ENCODE measurements at regions not wholly inside any gene's neighbourhood (a gene's known extent, or its start where the extent isn't known, plus 50 kb on each side); places are given as distances from the start of the nearest gene placed in this dataset.

DNA sequence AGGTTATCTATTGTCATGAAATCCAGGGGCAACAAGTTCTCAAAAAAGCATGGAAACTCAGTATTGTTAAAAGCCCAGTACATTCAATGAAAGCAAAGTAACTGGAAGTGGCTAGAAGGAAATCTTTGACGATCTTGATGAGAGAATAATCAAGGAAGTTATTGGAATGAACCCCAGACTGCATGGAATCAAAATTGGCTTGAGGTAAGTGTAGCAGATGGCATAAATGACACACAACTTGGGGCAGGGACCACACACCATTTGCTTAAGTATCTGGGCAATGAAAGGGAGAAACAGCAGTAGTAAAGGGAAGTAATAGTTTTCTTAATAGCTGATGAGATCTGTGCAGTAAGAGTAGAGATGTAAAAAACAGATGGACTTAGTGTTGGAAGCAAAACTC is 238.0 kb downstream of the HS3ST3A1 start:
- H3K4me1 ChIP-seq (ENCODE audit: control insufficient read depth in 5 of 5, insufficient read depth in 5 of 5, low read length in 5 of 5): peaks cover 0 to 6% (median 0%) of the 10 kb centered on the region in 5 donors
- H3K27me3 ChIP-seq (ENCODE audit: control insufficient read depth in 5 of 5, insufficient read depth in 4 of 5, low read length in 5 of 5): no peaks in the 10 kb centered on the region
- no peaks in the 10 kb centered on the region for H3K9me3 ChIP-seq (ENCODE audit: control insufficient read depth in 5 of 5, low read length in 5 of 5)
- H3K4me3 ChIP-seq (ENCODE audit: low read depth in 1 of 5, low read length in 5 of 5): no peak overlapping the region
- H3K36me3 ChIP-seq (ENCODE audit: control insufficient read depth in 5 of 5, insufficient read depth in 5 of 5, low read length in 5 of 5): no peaks in the 10 kb centered on the region
- H3K27ac ChIP-seq (ENCODE audit: low read depth, low read length): no peak overlapping the region
- no peak overlapping the region for H3K9ac ChIP-seq (ENCODE audit: low read length in 5 of 5)

DNA sequence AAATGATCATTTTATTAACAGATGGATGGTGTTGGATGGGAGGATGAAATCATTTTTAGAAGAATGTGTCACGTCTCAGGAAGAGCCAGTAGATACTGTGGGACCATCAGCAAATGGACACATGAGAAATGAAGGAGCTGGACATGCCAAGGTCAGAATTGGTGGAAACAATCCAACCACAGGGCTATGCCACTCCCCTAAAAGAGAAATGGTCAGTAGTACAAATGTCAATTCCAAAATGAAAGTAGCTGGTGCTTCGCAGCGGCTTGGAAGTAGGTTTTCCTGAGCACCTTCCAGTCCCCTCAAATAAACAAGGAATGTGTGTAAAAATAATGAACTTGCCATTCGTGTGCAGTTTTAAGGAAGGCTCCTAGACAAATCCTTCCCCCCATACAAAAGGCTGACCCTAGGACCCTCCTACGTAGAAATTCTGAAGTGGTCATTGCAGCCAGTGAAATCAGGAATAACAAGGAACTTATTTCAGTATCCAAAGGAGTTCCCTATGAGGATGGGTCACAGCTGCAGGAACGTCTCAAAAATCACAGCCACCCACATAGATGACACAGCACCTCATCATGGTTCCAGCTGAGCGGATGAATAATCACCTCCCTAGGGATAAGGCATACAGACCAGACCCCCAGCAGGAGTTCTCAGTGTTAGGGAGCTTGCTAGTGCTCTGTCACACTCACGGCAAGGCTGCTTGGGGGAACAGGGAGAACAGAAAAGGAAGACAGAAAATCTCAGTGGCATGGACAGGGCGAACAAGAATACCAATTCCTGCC is 239.2 kb downstream of the HS3ST3A1 start:
- Histone ChIP-seq H3K4me1 (ENCODE audit: control insufficient read depth in 5 of 5, insufficient read depth in 5 of 5, low read length in 5 of 5) (peaks cover 0 to 6% (median 0%) of the 10 kb centered on the region in 5 donors), H3K9me3 (ENCODE audit: control insufficient read depth in 5 of 5, low read length in 5 of 5) (no peaks in the 10 kb centered on the region), H3K4me3 (ENCODE audit: low read depth in 1 of 5, low read length in 5 of 5) (peak overlapping the region; percentile 26 to 62 (median 50)), H3K9ac (ENCODE audit: low read length in 5 of 5) (peak overlapping the region in 2 of 5 donors; percentile 26 to 43), H3K27me3 (ENCODE audit: control insufficient read depth in 5 of 5, insufficient read depth in 4 of 5, low read length in 5 of 5) (no peaks in the 10 kb centered on the region), H3K27ac (ENCODE audit: low read depth, low read length) (no peak overlapping the region), H3K36me3 (ENCODE audit: control insufficient read depth in 5 of 5, insufficient read depth in 5 of 5, low read length in 5 of 5) (no peaks in the 10 kb centered on the region)

DNA sequence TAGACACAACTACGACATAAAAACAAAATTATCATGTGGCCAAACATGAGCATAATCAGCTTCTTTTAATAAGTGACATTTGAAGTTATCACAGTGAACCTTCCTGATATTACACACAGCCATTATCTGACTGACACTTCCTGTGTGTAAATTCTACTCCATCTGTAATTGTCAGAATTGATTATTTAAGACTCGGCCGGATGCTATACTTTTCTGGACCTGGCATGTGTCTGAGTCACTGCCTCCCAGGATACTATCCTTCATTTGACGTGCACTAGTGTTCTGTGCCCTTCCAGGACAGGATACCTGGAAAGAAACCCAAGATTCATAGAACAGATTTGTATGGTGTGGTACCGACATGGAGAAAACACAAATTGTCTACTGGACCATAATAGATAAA is 242.0 kb downstream of the HS3ST3A1 start:
- Histone ChIP-seq H3K4me3 (ENCODE audit: low read depth in 1 of 5, low read length in 5 of 5) (no peak overlapping the region), H3K9ac (ENCODE audit: low read length in 5 of 5) (no peak overlapping the region)

DNA sequence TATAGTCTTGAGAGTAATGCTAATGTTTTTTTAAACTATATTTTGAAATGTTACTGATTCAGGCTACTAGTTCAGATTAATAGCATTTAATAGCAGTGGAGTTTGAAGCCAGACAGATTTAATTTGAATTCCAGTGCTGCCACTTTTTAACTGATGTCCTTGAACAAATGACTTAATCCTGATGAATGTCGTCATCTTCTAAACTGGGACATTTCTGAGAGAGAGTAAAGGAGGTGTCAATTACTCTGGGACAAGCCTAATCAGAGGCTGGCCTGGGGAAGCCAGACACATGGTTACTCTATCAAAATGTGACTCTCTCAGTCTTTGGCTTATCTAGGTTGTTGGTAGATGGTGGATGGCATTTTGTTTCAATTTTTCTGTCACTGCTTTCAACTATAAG is 246.7 kb downstream of the HS3ST3A1 start:
- Histone ChIP-seq H3K9ac (ENCODE audit: low read length in 5 of 5) (no peak overlapping the region), H3K36me3 (ENCODE audit: control insufficient read depth in 5 of 5, insufficient read depth in 5 of 5, low read length in 5 of 5) (no peaks in the 10 kb centered on the region), H3K4me3 (ENCODE audit: low read depth in 1 of 5, low read length in 5 of 5) (no peak overlapping the region), H3K4me1 (ENCODE audit: control insufficient read depth in 5 of 5, insufficient read depth in 5 of 5, low read length in 5 of 5) (no peaks in the 10 kb centered on the region), H3K27ac (ENCODE audit: low read depth, low read length) (no peak overlapping the region), H3K9me3 (ENCODE audit: control insufficient read depth in 5 of 5, low read length in 5 of 5) (no peaks in the 10 kb centered on the region), H3K27me3 (ENCODE audit: control insufficient read depth in 5 of 5, insufficient read depth in 4 of 5, low read length in 5 of 5) (no peaks in the 10 kb centered on the region)

More for the DNA sequence above, 242.0 kb downstream of the HS3ST3A1 start:
- peaks cover 0 to 6% (median 0%) of the 10 kb centered on the region in 5 donors for H3K4me1 ChIP-seq (ENCODE audit: control insufficient read depth in 5 of 5, insufficient read depth in 5 of 5, low read length in 5 of 5)
- H3K9me3 ChIP-seq (ENCODE audit: control insufficient read depth in 5 of 5, low read length in 5 of 5): no peaks in the 10 kb centered on the region
- no peaks in the 10 kb centered on the region for H3K27me3 ChIP-seq (ENCODE audit: control insufficient read depth in 5 of 5, insufficient read depth in 4 of 5, low read length in 5 of 5)
- H3K27ac ChIP-seq (ENCODE audit: low read depth, low read length): no peak overlapping the region
- H3K36me3 ChIP-seq (ENCODE audit: control insufficient read depth in 5 of 5, insufficient read depth in 5 of 5, low read length in 5 of 5): no peaks in the 10 kb centered on the region

DNA sequence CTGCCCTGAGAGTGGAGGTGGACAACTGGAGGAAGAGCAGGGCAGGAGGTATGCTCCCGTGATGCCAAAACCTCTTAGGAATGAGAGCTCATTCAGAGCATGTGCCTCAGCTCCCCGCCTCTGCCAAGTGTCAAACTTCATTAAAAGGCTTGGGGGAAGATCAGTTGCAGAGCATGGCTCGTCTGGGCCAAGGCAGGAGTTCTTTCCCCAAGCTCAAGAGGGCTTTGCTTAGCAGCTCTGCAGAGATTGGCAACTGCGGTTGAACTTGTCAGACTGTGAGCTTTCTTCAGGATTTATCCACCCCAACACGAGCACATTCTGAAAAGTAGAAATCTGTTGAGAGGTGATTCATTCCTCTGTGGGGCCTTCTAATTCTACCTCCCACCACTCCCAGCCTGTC is 248.1 kb downstream of the HS3ST3A1 start:
- Histone ChIP-seq H3K27ac (ENCODE audit: low read depth, low read length) (no peak overlapping the region), H3K9me3 (ENCODE audit: control insufficient read depth in 5 of 5, low read length in 5 of 5) (no peaks in the 10 kb centered on the region), H3K9ac (ENCODE audit: low read length in 5 of 5) (no peak overlapping the region)

DNA sequence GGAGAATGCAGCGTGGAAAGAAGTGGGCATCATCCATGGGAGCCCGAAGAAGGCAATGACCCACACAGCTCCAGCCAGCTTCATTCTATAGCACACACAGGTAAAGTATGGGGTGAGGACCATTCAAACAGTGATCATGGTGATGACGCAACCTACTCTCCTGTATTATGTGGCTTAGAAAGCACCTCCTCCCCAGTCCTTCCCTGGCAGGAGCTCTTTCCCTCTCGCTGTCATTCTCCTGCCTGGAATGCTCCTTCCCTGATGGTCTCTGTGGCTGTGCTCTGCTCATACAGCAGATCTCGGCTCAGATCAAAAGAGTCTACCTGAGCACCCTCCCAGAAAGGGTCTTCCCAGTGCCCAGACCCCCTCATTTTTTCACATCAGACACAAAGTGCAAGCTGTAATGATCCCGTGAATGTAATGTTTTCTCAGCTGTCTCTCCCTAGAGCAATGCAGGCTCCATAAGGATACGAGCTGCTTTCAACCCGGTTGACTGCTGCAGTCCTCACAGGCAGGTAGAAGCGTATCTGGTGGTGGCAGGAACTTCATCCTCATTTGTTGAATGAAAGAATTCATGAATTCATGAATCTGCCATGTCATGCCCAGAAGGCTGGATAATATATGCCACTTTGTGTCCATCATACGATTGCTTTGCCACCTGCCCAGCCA is 248.8 kb downstream of the HS3ST3A1 start:
- no peak overlapping the region for H3K27ac ChIP-seq (ENCODE audit: low read depth, low read length)
- H3K9ac ChIP-seq (ENCODE audit: low read length in 5 of 5): no peak overlapping the region
- H3K27me3 ChIP-seq (ENCODE audit: control insufficient read depth in 5 of 5, insufficient read depth in 4 of 5, low read length in 5 of 5): no peaks in the 10 kb centered on the region
- no peak overlapping the region for H3K4me3 ChIP-seq (ENCODE audit: low read depth in 1 of 5, low read length in 5 of 5)
- H3K4me1 ChIP-seq (ENCODE audit: control insufficient read depth in 5 of 5, insufficient read depth in 5 of 5, low read length in 5 of 5): no peaks in the 10 kb centered on the region
- no peaks in the 10 kb centered on the region for H3K36me3 ChIP-seq (ENCODE audit: control insufficient read depth in 5 of 5, insufficient read depth in 5 of 5, low read length in 5 of 5)
- H3K9me3 ChIP-seq (ENCODE audit: control insufficient read depth in 5 of 5, low read length in 5 of 5): no peaks in the 10 kb centered on the region

More for the DNA sequence above, 248.1 kb downstream of the HS3ST3A1 start:
- H3K36me3 ChIP-seq (ENCODE audit: control insufficient read depth in 5 of 5, insufficient read depth in 5 of 5, low read length in 5 of 5): no peaks in the 10 kb centered on the region
- H3K4me1 ChIP-seq (ENCODE audit: control insufficient read depth in 5 of 5, insufficient read depth in 5 of 5, low read length in 5 of 5): no peaks in the 10 kb centered on the region
- H3K27me3 ChIP-seq (ENCODE audit: control insufficient read depth in 5 of 5, insufficient read depth in 4 of 5, low read length in 5 of 5): no peaks in the 10 kb centered on the region
- no peak overlapping the region for H3K4me3 ChIP-seq (ENCODE audit: low read depth in 1 of 5, low read length in 5 of 5)

DNA sequence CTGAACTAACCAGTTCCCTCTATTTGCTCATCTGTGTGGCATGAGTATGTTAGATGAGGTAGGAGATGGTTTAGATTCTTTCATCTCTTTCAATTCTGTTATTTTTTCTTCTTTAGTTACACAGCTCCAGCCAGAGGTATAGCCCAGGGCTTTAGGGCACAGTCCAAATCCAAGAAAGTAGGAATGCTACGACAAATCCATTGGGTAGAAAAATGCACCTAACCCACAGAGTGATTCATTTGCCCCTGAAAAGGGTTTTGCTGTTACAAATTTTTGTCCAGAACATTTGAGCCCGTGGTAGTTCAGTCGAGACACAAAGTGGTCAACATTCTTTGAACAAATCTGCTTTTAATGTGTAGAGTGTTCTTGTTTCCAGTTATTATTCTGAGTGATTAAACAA is 250.7 kb downstream of the HS3ST3A1 start:
- H3K27me3 ChIP-seq (ENCODE audit: control insufficient read depth in 5 of 5, insufficient read depth in 4 of 5, low read length in 5 of 5): no peaks in the 10 kb centered on the region
- no peaks in the 10 kb centered on the region for H3K4me1 ChIP-seq (ENCODE audit: control insufficient read depth in 5 of 5, insufficient read depth in 5 of 5, low read length in 5 of 5)
- H3K9me3 ChIP-seq (ENCODE audit: control insufficient read depth in 5 of 5, low read length in 5 of 5): no peaks in the 10 kb centered on the region
- H3K36me3 ChIP-seq (ENCODE audit: control insufficient read depth in 5 of 5, insufficient read depth in 5 of 5, low read length in 5 of 5): no peaks in the 10 kb centered on the region
- H3K9ac ChIP-seq (ENCODE audit: low read length in 5 of 5): no peak overlapping the region
- H3K4me3 ChIP-seq (ENCODE audit: low read depth in 1 of 5, low read length in 5 of 5): no peak overlapping the region
- H3K27ac ChIP-seq (ENCODE audit: low read depth, low read length): no peak overlapping the region

DNA sequence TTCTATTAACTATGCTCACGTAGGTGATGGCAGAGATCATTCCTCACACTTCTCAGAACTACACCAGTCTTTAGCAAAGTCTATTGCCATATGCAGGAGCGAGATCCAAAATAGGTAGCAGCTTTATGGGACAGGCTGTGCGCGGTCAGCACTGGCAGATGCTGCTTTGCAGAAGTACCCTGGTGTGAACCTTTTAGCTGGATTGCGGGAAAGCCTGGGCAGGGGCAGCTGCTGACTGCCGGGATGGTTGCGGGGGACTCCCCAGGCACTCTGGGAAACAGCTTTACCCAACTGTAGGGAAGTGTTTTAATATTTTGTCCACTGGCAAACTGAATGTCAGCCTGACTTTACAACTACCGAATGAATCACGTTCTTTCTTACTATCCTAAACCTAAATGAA is 251.3 kb downstream of the HS3ST3A1 start:
- no peaks in the 10 kb centered on the region for H3K36me3 ChIP-seq (ENCODE audit: control insufficient read depth in 5 of 5, insufficient read depth in 5 of 5, low read length in 5 of 5)
- no peaks in the 10 kb centered on the region for H3K4me1 ChIP-seq (ENCODE audit: control insufficient read depth in 5 of 5, insufficient read depth in 5 of 5, low read length in 5 of 5)
- no peaks in the 10 kb centered on the region for H3K9me3 ChIP-seq (ENCODE audit: control insufficient read depth in 5 of 5, low read length in 5 of 5)
- no peak overlapping the region for H3K27ac ChIP-seq (ENCODE audit: low read depth, low read length)
- H3K27me3 ChIP-seq (ENCODE audit: control insufficient read depth in 5 of 5, insufficient read depth in 4 of 5, low read length in 5 of 5): no peaks in the 10 kb centered on the region
- H3K4me3 ChIP-seq (ENCODE audit: low read depth in 1 of 5, low read length in 5 of 5): no peak overlapping the region
- no peak overlapping the region for H3K9ac ChIP-seq (ENCODE audit: low read length in 5 of 5)

DNA sequence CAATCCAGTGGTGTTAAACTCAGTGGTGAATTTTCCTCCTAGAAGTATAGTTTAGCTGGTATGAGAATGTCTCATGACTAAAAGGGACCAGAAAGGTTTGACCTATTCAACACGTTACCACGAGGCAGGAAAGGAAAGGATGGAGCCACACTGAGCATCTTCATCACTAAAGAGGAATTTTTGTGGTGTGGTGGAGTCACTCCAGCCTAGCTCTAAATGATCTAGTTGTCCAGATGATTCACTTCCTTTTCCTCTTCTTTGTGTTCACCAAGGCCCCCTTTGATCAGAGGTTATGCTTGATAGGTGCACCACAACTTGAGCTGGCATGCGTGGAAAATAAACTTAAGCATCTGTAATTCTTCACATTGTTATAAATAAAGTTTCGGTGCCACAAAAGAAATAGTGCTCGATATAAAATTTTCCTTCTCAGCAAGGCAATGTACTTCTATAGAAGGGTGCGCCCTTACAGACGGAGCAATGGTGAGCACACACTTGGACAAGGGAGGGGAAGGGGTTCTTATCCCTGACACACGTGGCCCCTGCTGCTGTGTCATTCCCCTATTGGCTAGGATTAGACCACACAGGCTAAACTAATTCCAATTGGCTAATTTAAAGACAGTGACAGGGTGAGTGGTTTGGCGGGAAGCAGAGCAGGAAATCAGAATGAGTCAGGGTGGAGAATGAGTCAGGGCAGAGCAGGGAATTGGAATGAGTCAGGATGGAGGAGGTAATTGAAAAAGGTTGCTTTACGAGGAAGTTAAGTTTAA is 254.6 kb downstream of the HS3ST3A1 start:
- H3K9me3 ChIP-seq (ENCODE audit: control insufficient read depth in 5 of 5, low read length in 5 of 5): no peaks in the 10 kb centered on the region
- H3K9ac ChIP-seq (ENCODE audit: low read length in 5 of 5): no peak overlapping the region
- no peak overlapping the region for H3K27ac ChIP-seq (ENCODE audit: low read depth, low read length)
- H3K36me3 ChIP-seq (ENCODE audit: control insufficient read depth in 5 of 5, insufficient read depth in 5 of 5, low read length in 5 of 5): no peaks in the 10 kb centered on the region
- no peaks in the 10 kb centered on the region for H3K27me3 ChIP-seq (ENCODE audit: control insufficient read depth in 5 of 5, insufficient read depth in 4 of 5, low read length in 5 of 5)
- H3K4me3 ChIP-seq (ENCODE audit: low read depth in 1 of 5, low read length in 5 of 5): no peak overlapping the region
- H3K4me1 ChIP-seq (ENCODE audit: control insufficient read depth in 5 of 5, insufficient read depth in 5 of 5, low read length in 5 of 5): no peaks in the 10 kb centered on the region

DNA sequence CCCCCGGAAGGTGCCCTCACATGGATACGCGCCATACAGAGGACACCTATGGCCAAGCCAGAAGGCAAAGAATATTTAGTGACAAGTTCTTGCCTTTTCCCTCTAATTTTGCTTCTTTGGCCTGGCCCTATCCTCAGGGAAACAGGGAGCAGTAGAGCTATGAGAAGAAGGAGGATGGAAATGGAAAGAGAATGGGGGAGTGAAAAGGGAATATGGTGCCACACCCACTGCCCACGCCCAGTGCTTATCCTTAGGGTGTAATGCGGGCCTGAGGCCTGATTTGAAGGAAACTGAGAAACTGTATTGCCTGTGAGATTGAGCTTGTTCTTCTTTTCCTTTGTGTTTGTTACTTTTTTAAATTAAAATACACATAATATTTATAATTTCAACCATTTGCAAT is 255.1 kb downstream of the HS3ST3A1 start:
- H3K4me1 ChIP-seq (ENCODE audit: control insufficient read depth in 5 of 5, insufficient read depth in 5 of 5, low read length in 5 of 5): no peaks in the 10 kb centered on the region
- no peaks in the 10 kb centered on the region for H3K36me3 ChIP-seq (ENCODE audit: control insufficient read depth in 5 of 5, insufficient read depth in 5 of 5, low read length in 5 of 5)
- no peak overlapping the region for H3K4me3 ChIP-seq (ENCODE audit: low read depth in 1 of 5, low read length in 5 of 5)
- H3K27ac ChIP-seq (ENCODE audit: low read depth, low read length): no peak overlapping the region
- H3K27me3 ChIP-seq (ENCODE audit: control insufficient read depth in 5 of 5, insufficient read depth in 4 of 5, low read length in 5 of 5): no peaks in the 10 kb centered on the region
- H3K9ac ChIP-seq (ENCODE audit: low read length in 5 of 5): no peak overlapping the region
- no peaks in the 10 kb centered on the region for H3K9me3 ChIP-seq (ENCODE audit: control insufficient read depth in 5 of 5, low read length in 5 of 5)

Measured in subcutaneous abdominal adipose tissue (tissue), 5 donors.